Astrocyte (in vitro differentiated cells and primary cell): ENCODE measurements at regions not wholly inside any gene's neighbourhood (a gene's known extent, or its start where the extent isn't known, plus 50 kb on each side); places are given as distances from the start of the nearest gene placed in this dataset.

Source experiments
- EZH2 ChIP-seq: IDR thresholded peaks from 2 replicates; pipeline ENCODE4 v1.6.1; 2012; ENCODE audit warnings: mild to moderate bottlenecking, low read length, inconsistent platforms; ENCODE audit not compliant: insufficient read depth
- TF ChIP-seq, protein P1 (sequence below): IDR thresholded peaks from 2 replicates; pipeline ENCODE4 v1.5.1; 2011; ENCODE audit warnings: low read depth, mild to moderate bottlenecking, inconsistent platforms, low read length, moderate library complexity; ENCODE audit not compliant: insufficient read depth

DNA sequence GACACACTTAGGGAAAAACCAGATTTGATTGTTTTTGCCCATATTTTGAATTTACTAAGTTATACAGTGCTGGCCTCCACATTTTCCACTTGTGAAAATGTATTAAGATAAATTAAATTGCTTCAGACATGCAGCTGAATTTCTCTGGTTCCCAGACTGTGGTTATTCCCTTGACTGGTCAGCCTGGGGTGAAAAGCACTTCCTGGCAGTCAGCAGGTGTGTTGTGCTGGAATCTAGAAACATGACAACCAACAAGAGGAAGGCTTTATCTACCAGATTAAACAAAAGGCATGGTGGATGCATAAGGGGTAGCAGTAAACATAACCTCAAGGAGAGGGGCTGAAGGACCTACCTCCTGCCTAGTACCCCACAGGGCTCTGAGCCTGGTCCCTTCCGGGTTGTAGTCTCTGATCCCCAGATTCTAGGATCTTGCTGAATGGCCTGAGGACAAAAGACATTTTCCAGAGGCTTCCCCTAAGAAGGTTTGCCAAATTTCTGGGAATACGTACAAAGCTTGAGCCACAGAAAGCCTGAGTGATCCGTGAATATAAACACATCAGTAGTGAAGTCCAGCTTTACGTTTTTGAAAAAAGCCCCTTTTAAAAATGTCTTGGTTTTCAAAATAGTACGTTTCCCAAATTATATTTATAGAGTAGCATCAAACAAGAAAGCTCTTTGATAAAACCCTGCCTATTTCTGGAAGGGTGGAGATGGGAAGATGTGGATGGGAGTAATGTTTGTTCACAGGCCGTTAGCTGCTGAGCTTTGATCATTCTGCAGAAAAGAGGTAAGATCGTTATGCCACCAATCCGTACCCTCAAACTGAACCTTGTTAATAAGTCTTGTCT, 133.4 kb downstream of the LACC1 start:
- no peak for TF ChIP-seq EZH2
- TF ChIP-seq, protein P1, sequence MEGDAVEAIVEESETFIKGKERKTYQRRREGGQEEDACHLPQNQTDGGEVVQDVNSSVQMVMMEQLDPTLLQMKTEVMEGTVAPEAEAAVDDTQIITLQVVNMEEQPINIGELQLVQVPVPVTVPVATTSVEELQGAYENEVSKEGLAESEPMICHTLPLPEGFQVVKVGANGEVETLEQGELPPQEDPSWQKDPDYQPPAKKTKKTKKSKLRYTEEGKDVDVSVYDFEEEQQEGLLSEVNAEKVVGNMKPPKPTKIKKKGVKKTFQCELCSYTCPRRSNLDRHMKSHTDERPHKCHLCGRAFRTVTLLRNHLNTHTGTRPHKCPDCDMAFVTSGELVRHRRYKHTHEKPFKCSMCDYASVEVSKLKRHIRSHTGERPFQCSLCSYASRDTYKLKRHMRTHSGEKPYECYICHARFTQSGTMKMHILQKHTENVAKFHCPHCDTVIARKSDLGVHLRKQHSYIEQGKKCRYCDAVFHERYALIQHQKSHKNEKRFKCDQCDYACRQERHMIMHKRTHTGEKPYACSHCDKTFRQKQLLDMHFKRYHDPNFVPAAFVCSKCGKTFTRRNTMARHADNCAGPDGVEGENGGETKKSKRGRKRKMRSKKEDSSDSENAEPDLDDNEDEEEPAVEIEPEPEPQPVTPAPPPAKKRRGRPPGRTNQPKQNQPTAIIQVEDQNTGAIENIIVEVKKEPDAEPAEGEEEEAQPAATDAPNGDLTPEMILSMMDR: no peak
